ENCODE measurements at regions not wholly inside any gene's neighbourhood (a gene's known extent, or its start where the extent isn't known, plus 50 kb on each side); places are given as distances from the start of the nearest gene placed in this dataset.
A peak's percentile ranks its signal among the peaks of the same experiment; 100 is the strongest.

GRCh38 chr2:36302911-36303310 lies 52.7 kb upstream of the CRIM1 start:
- TF ChIP-seq EZH2phosphoT487 (IDR thresholded peaks at IDR 0.05; ENCODE audit: borderline replicate concordance) (no peak), CTCF (conservative IDR thresholded peaks at IDR 0.05; ENCODE audit: low read length) (no peak)
- no peak overlapping the region for H3K9ac ChIP-seq (ENCODE audit: low read depth, low read length, poor library complexity, severe bottlenecking)
- no peak overlapping the region for H3K4me2 ChIP-seq (ENCODE audit: low read depth, low read length, poor library complexity, severe bottlenecking)
- no peaks in the 10 kb centered on the region for H3K4me1 ChIP-seq (ENCODE audit: insufficient read depth, low read length, poor library complexity, severe bottlenecking)
- no peaks in the 10 kb centered on the region for H3K9me2 ChIP-seq (replicated peaks; ENCODE audit: low read depth, low read length)
- H3K4me3 ChIP-seq (ENCODE audit: low read length, poor library complexity, severe bottlenecking), result no peak overlapping the region
- H2AFZ ChIP-seq (ENCODE audit: low read length), result no peak overlapping the region
- no peaks in the 10 kb centered on the region for H3K79me2 ChIP-seq (ENCODE audit: insufficient read depth, low read length)
- H3K9me3 ChIP-seq (ENCODE audit: insufficient read depth, low read depth, low read length), result 0 out of 2 replicates have a peak, but pooled peaks cover 3% of the 10 kb centered on the region
- no peaks in the 10 kb centered on the region for H3F3A ChIP-seq (ENCODE audit: low read depth)
- no peaks in the 10 kb centered on the region for H4K20me1 ChIP-seq (ENCODE audit: insufficient read depth, low read length, poor library complexity, severe bottlenecking)
- no peaks in the 10 kb centered on the region for H3K27me3 ChIP-seq (ENCODE audit: insufficient read depth, low read length, poor library complexity, severe bottlenecking)
- H3K36me3 ChIP-seq (ENCODE audit: insufficient read depth, low read length), result no peaks in the 10 kb centered on the region

- H3K9me2 ChIP-seq (replicated peaks; ENCODE audit: low read depth, low read length), result no peaks in the 10 kb centered on the region
- H3K4me2 ChIP-seq (ENCODE audit: low read depth, low read length, poor library complexity, severe bottlenecking), result no peak overlapping the region
- H3K4me1 ChIP-seq (ENCODE audit: insufficient read depth, low read length, poor library complexity, severe bottlenecking), result no peaks in the 10 kb centered on the region
- H3K36me3 ChIP-seq (ENCODE audit: insufficient read depth, low read length), result no peaks in the 10 kb centered on the region
- H3K9me3 ChIP-seq (ENCODE audit: insufficient read depth, low read depth, low read length), result 0 out of 2 replicates have a peak, but pooled peaks cover 3% of the 10 kb centered on the region
- H4K20me1 ChIP-seq (ENCODE audit: insufficient read depth, low read length, poor library complexity, severe bottlenecking), result no peaks in the 10 kb centered on the region
- H3K27me3 ChIP-seq (ENCODE audit: insufficient read depth, low read length, poor library complexity, severe bottlenecking), result no peaks in the 10 kb centered on the region
- no peak overlapping the region for H3K4me3 ChIP-seq (ENCODE audit: low read length, poor library complexity, severe bottlenecking)
- no peaks in the 10 kb centered on the region for H3K79me2 ChIP-seq (ENCODE audit: insufficient read depth, low read length)
- H3F3A ChIP-seq (ENCODE audit: low read depth), result no peaks in the 10 kb centered on the region
- H3K9ac ChIP-seq (ENCODE audit: low read depth, low read length, poor library complexity, severe bottlenecking), result no peak overlapping the region
- TF ChIP-seq EZH2phosphoT487 (IDR thresholded peaks at IDR 0.05; ENCODE audit: borderline replicate concordance) (no peak), CTCF (conservative IDR thresholded peaks at IDR 0.05; ENCODE audit: low read length) (no peak)
- H2AFZ ChIP-seq (ENCODE audit: low read length), result 0 out of 2 replicates have a peak overlapping the region, but pooled peaks have one; percentile 69
Measured at GRCh38 chr2:36301843-36302242, 53.7 kb upstream of the CRIM1 start.

- no peaks in the 10 kb centered on the region for H3K36me3 ChIP-seq (ENCODE audit: insufficient read depth, low read length)
Measured at GRCh38 chr2:36300697-36301096, 54.9 kb upstream of the CRIM1 start.

More at GRCh38 chr2:36300697-36301096, 54.9 kb upstream of the CRIM1 start:
- H3K4me1 ChIP-seq (ENCODE audit: insufficient read depth, low read length, poor library complexity, severe bottlenecking), result no peaks in the 10 kb centered on the region
- H3K27me3 ChIP-seq (ENCODE audit: insufficient read depth, low read length, poor library complexity, severe bottlenecking), result no peaks in the 10 kb centered on the region
- H2AFZ ChIP-seq (ENCODE audit: low read length), result no peak overlapping the region
- no peak overlapping the region for H3K4me3 ChIP-seq (ENCODE audit: low read length, poor library complexity, severe bottlenecking)
- no peak for TF ChIP-seq CTCF (conservative IDR thresholded peaks at IDR 0.05; ENCODE audit: low read length)
- no peak for TF ChIP-seq EZH2phosphoT487 (IDR thresholded peaks at IDR 0.05; ENCODE audit: borderline replicate concordance)
- H4K20me1 ChIP-seq (ENCODE audit: insufficient read depth, low read length, poor library complexity, severe bottlenecking), result no peaks in the 10 kb centered on the region
- H3K9me2 ChIP-seq (replicated peaks; ENCODE audit: low read depth, low read length), result no peaks in the 10 kb centered on the region
- H3K4me2 ChIP-seq (ENCODE audit: low read depth, low read length, poor library complexity, severe bottlenecking), result no peak overlapping the region
- H3K9ac ChIP-seq (ENCODE audit: low read depth, low read length, poor library complexity, severe bottlenecking), result no peak overlapping the region
- H3F3A ChIP-seq (ENCODE audit: low read depth), result no peaks in the 10 kb centered on the region
- no peaks in the 10 kb centered on the region for H3K79me2 ChIP-seq (ENCODE audit: insufficient read depth, low read length)
- 0 out of 2 replicates have a peak, but pooled peaks cover 3% of the 10 kb centered on the region for H3K9me3 ChIP-seq (ENCODE audit: insufficient read depth, low read depth, low read length)
